HEK293T (cell line): ENCODE measurements at regions not wholly inside any gene's neighbourhood (a gene's known extent, or its start where the extent isn't known, plus 50 kb on each side); places are given as distances from the start of the nearest gene placed in this dataset.

Experiments
- CTCF ChIA-PET: fragments of 350-600 bp; formaldehyde crosslinking; extraction: SDS; loops from one replicate; lab custom pipeline; 2021; ENCODE audit warnings: antibody characterized with exemption, inconsistent platforms; lab: Yijun Ruan, JAX
- POLR2A ChIA-PET: fragments of 350-600 bp; formaldehyde crosslinking; extraction: SDS; loops from one replicate; lab custom pipeline; 2020; ENCODE audit warnings: antibody characterized with exemption, inconsistent platforms; lab: Yijun Ruan, JAX
- DNase-seq: peaks from one replicate; pipeline ENCODE4 v3.0.0; 2012; ENCODE audit warnings: mixed read lengths; ENCODE audit errors: extremely low spot score
- ARNT ChIP-seq: fragments of 450-650 bp; IDR thresholded peaks from 2 replicates; pipeline ENCODE4 v1.6.1; 2017; ENCODE audit warnings: mild to moderate bottlenecking
- BHLHE40 ChIP-seq: fragments of 450-650 bp; IDR thresholded peaks from 2 replicates; pipeline ENCODE4 v1.6.1; 2016; ENCODE audit warnings: mild to moderate bottlenecking, moderate library complexity, borderline replicate concordance
- CTBP1 ChIP-seq: fragments of 450-650 bp; IDR thresholded peaks from 2 replicates; pipeline ENCODE4 v1.6.1; 2016; ENCODE audit warnings: borderline replicate concordance
- ELF4 ChIP-seq: fragments of 450-650 bp; IDR thresholded peaks from 2 replicates; pipeline ENCODE4 v1.6.1; 2017; ENCODE audit warnings: antibody characterized with exemption
- FOXA1 ChIP-seq: fragments of 450-650 bp; IDR thresholded peaks from 2 replicates; pipeline ENCODE4 v1.6.1; 2016; ENCODE audit warnings: mild to moderate bottlenecking
- FOXK2 ChIP-seq: fragments of 450-650 bp; IDR thresholded peaks from 2 replicates; pipeline ENCODE4 v1.6.1; 2016; ENCODE audit warnings: mild to moderate bottlenecking
- FOXM1 ChIP-seq: fragments of 450-650 bp; IDR thresholded peaks from 2 replicates; pipeline ENCODE4 v1.6.1; 2017; ENCODE audit warnings: mild to moderate bottlenecking, borderline replicate concordance
- HDGF ChIP-seq: fragments of 450-650 bp; IDR thresholded peaks from 2 replicates; pipeline ENCODE4 v1.6.1; 2017; ENCODE audit warnings: antibody characterized with exemption, borderline replicate concordance
- L3MBTL2 ChIP-seq: fragments of 450-650 bp; conservative IDR thresholded peaks from 2 replicates; pipeline ENCODE4 v1.6.1; 2016; ENCODE audit warnings: mild to moderate bottlenecking
- LEF1 ChIP-seq: fragments of 450-650 bp; IDR thresholded peaks from 2 replicates; pipeline ENCODE4 v1.6.1; 2017; ENCODE audit warnings: mild to moderate bottlenecking, borderline replicate concordance
- NFRKB ChIP-seq: fragments of 450-650 bp; IDR thresholded peaks from 2 replicates; pipeline ENCODE4 v1.6.1; 2016; ENCODE audit warnings: mild to moderate bottlenecking, moderate library complexity
- SP1 ChIP-seq: fragments of 450-650 bp; IDR thresholded peaks from 2 replicates; pipeline ENCODE4 v1.6.1; 2017
- SUZ12 ChIP-seq: fragments of 450-650 bp; IDR thresholded peaks from 2 replicates; pipeline ENCODE4 v1.6.1; 2016; ENCODE audit warnings: mild to moderate bottlenecking
- TARDBP ChIP-seq: fragments of 450-650 bp; IDR thresholded peaks from 2 replicates; pipeline ENCODE4 v1.6.1; 2016
- ZNF384 ChIP-seq: fragments of 450-650 bp; IDR thresholded peaks from 2 replicates; pipeline ENCODE4 v1.6.1; 2016
- TF ChIP-seq, protein P1 (sequence below): fragments of 450-650 bp; IDR thresholded peaks from 2 replicates; pipeline ENCODE4 v1.6.1; 2016

DNA sequence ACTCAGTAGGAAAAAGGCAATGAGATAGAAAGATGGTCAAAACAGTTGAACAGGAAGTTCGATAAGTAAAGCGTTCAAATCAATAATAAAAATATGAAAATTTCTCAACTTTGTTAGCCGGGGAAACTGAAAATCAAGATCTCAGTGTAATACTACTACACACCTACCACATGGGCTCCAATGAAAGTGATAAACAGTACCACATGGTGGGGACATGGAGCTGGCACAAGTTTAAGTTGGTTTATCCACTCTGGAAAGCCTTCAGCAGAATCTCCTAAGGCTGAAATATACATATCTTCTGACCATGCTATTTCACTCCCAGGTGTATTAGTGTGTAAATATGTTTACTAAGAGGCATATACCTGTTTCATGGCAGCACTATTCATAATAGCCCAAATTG lies 126.8 kb downstream of the NXNL2 start:
- no peak for DNase-seq
- ChIA-PET POLR2A (no interaction called here), CTCF (no interaction called here)
- no peak for TF ChIP-seq FOXK2
- no peak for TF ChIP-seq TARDBP
- TF ChIP-seq FOXA1 = no peak
- no peak for TF ChIP-seq ELF4
- TF ChIP-seq, protein P1, sequence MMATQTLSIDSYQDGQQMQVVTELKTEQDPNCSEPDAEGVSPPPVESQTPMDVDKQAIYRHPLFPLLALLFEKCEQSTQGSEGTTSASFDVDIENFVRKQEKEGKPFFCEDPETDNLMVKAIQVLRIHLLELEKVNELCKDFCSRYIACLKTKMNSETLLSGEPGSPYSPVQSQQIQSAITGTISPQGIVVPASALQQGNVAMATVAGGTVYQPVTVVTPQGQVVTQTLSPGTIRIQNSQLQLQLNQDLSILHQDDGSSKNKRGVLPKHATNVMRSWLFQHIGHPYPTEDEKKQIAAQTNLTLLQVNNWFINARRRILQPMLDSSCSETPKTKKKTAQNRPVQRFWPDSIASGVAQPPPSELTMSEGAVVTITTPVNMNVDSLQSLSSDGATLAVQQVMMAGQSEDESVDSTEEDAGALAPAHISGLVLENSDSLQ = no peak
- no peak for TF ChIP-seq ZNF384
- no peak for TF ChIP-seq HDGF
- TF ChIP-seq LEF1 = no peak
- no peak for TF ChIP-seq FOXM1
- no peak for TF ChIP-seq SUZ12
- no peak for TF ChIP-seq CTBP1
- TF ChIP-seq NFRKB = no peak
- no peak for TF ChIP-seq L3MBTL2
- TF ChIP-seq ARNT = no peak
- TF ChIP-seq BHLHE40 = no peak
- no peak for TF ChIP-seq SP1

DNA sequence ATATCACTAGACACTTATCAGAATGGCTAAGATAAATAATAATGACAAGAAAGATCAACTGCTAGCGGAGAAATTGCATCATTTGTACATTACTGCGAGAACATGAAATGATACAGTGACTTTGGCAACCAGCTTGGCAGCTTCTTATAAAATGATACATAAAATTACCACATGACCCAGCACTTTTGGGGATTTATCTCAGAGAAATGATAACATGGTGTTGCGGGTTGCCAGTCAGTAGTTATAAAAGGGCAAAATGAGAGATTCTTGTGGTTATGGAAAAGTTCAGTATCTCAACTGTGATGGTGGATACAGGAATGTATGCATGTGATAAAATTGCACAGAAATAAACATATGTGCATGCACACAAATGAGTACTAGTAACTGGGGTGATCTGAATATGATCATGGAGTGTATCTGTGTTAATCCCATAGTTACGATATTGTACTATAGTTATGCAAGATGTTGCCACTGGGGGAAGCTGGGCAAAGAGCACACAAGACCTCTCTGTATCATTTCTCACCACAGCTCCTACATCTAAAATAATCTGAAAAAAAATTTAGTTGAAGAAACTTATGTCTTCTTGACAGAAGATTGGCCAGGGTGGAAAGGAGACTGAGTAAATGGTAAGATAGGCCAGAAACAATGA lies 128.9 kb downstream of the NXNL2 start:
- TF ChIP-seq LEF1 = no peak
- TF ChIP-seq FOXM1 = no peak
- no peak for TF ChIP-seq FOXA1
- TF ChIP-seq, protein P1 = no peak
- TF ChIP-seq ARNT = no peak
- no peak for TF ChIP-seq ELF4
- no peak for TF ChIP-seq HDGF
- TF ChIP-seq NFRKB = no peak
- no peak for TF ChIP-seq BHLHE40
- no peak for TF ChIP-seq SP1
- CTCF ChIA-PET = interaction anchor here (0.7 kb wide), 1 partner anchor 225 kb away, joined by 4 read pairs; no protein-coding TSS in a partner anchor

DNA sequence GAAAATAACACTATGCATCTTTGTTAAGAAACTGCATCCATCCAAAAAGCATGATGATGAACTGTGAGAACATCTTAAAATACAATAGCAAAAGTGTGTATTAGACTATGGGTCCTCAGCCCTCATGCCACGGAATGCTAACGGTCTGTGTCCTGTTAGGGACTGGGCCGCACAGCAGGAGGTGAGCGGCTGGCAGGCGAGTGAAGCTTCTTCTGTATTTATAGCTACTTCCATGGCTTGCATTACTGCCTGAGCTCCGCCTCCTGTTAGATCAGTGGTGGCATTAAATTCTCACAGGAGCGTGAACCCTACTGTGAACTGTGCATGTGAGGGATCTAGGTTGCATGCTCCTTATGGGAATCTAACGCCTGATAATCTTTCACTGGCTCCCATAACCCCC lies 129.8 kb downstream of the NXNL2 start:
- DNase-seq = no peak
- TF ChIP-seq SUZ12 (no peak), FOXA1 (no peak), FOXM1 (no peak)
- POLR2A ChIA-PET = no interaction called here
- CTCF ChIA-PET = interaction anchor here (0.7 kb wide), 1 partner anchor 224 kb away, joined by 4 read pairs; no protein-coding TSS in a partner anchor

More for the DNA sequence above, 128.9 kb downstream of the NXNL2 start:
- POLR2A ChIA-PET = no interaction called here
- DNase-seq = no peak

DNA sequence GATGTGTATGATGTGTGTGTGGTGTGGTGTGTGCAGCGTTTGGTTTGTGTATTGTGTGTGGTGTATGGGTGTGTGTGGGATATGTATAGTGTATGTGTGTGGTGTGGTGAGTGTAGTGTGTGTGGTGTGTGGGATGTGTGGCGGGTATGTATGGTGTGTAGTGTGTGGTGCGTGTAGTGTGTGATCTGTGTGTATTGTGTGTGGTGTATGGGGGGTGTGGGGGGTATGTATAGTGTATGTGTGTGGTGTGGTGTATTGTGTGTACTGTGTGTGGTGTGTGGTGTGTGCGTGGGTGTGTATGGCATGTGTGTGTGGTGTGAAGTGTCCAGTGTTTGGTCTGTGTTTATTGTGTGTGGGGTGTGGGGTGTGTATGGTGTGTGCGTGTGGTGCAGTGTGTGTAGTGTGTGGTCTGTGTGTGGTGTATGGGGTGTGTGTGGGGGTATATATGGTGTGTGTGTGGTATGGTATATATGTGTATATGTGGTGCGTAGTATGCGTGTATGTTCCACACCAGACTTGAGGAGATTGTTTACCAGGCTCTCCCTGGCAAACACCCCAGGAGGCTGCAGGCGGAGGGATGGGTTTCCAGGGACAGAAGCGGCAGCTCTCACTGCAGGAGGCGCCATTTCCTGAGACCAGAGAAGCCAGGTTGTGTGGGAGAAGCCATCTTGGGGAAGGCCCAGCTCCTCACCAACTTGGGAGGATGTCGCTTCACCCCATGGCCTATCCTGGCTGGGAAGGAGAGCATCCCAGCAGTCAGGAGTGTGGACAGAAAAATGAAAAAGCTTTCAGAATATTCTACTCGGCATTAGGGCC lies 138.1 kb downstream of the NXNL2 start:
- POLR2A ChIA-PET = no interaction called here
- TF ChIP-seq ELF4 (no peak), SUZ12 (no peak), ZNF384 (no peak), SP1 (no peak)
- CTCF ChIA-PET = no interaction called here
- no peak for DNase-seq

DNA sequence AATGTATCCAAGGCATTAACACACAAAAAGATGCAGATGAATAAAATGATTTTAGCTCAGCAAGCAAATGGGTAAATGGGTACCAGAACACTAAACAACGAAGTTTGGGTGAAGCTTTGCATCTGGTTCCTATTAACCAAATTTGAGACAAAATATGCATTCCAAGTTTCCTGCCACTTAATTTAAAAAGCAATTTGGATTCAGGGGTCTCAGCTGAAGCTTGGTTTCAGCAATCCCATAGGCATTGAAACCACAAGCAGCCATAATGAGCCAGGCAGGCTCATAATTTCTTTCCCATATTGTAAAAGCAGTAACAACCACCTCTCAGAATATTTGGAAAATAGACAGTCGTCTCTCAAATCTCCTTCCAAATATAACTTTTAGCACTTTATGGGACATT lies 138.9 kb downstream of the NXNL2 start:
- DNase-seq = no peak
- CTCF ChIA-PET = no interaction called here
- POLR2A ChIA-PET = no interaction called here
- TF ChIP-seq HDGF (no peak), BHLHE40 (no peak), ZNF384 (no peak), TARDBP (no peak), ARNT (no peak), L3MBTL2 (no peak), NFRKB (no peak), SP1 (no peak), FOXM1 (no peak)

DNA sequence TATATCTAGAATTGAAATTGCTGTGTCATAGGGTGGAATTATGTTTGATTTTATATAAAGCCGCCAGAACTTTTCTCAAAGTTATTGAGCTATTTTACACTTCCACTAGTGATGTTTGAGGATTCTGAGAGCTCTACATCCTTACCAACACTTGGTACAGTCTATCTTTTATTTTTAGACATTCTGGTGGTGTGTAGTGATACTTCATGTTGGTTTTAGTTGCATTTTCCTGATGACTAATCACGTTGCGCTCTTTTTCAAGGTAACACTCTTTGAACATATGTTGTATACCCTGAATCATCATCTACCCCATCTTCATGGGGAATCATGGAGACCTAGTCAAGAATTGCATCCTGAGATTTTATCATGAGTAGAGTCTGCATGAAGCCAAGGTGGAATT lies 141.7 kb downstream of the NXNL2 start:
- DNase-seq = no peak
- TF ChIP-seq FOXK2 (no peak), TARDBP (no peak), BHLHE40 (no peak), HDGF (no peak), LEF1 (no peak), NFRKB (no peak), CTBP1 (no peak), ZNF384 (no peak), SUZ12 (no peak), SP1 (no peak), FOXA1 (no peak), FOXM1 (no peak), ELF4 (no peak), L3MBTL2 (no peak), ARNT (no peak)
- TF ChIP-seq, protein P1 = no peak
- ChIA-PET POLR2A (no interaction called here), CTCF (no interaction called here)
